ENCODE measurements at regions not wholly inside any gene's neighbourhood (a gene's known extent, or its start where the extent isn't known, plus 50 kb on each side); places are given as distances from the start of the nearest gene placed in this dataset.

DNA sequence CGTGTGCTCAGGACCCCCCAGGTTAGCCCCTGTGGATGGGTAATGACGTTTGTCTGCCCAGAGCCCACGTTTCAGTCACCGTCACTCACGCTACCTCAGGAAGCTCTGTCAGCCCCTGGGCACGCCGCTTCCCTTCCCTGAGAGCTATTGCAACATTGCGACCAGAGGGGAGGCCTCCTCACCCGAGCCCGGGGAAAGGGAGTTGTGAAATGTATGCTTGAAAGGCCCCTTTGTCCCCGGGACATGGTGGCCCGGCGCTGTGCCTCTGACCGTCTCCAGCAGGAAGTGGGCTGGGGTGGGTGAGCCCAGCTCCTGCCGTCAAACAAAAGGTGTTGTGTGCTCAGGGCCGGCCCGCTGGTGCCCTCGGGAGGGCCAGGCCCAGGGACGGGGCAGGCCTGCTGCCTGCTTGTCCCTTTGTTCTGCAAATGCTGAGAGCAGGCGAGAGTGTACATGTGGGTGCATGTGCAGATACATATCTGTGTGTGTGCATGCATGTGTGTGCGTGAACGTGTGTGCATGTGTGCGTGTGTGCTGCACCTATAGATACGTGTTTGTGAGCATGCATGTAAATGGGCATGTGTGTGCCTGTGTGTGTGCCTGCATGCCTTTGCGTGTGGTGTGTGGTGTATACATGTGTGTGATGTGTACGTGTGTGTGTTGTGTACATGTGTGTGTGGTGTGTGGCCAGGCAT, 1125.0 kb downstream of the BRD1 start:
- no peak for FAIRE-seq
- no peak for TF ChIP-seq POLR2AphosphoS5 (IDR thresholded peaks at IDR 0.05; ENCODE audit: low read depth, low read length)
- no peak for TF ChIP-seq PAX5 (IDR thresholded peaks at IDR 0.05; ENCODE audit: insufficient read depth, low read length, severe bottlenecking)
- no peak for TF ChIP-seq TAF1 (IDR thresholded peaks at IDR 0.05; ENCODE audit: low read depth, low read length)
- no peak for TF ChIP-seq POU2F2 (IDR thresholded peaks at IDR 0.05; ENCODE audit: low read depth, low read length)
- DNase-seq (ENCODE audit: insufficient read length, low spot score) = no peak

DNA sequence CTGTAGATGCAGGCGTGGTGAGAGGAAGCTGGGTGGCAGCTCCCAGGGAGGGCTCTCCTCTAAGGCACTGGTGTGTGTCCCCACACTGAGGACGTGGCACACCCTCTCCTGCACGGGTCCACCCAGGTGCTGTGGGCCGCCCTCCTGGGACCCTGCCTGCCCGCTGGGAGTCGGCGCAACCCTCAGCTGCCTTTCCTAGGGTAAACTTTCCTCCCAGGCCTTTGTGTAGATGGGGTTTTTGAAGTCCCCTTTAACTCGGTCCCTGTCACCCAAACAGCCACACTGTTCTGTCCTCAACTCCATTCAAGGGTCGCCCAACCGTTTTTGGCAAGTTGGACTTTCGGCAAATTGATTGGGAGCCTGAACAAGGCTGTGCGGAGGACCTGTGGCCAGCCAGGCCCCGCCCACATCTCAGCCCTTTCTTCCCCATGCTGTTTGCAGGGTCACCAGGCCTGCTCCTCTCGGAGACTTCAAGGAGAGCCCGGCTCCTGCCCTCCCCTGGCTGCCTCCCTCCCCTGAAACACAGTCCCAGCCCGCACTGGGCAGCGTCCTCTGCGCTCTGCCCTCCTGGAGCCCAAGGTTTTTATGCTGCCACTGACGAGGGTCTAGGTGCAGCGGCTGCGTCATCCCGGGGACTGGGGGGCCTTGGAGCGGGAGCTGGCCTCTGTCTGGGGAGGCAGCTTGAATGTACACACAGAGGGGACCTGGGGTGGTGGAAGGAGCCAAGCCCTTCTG, 1126.2 kb downstream of the BRD1 start:
- FAIRE-seq (no peak), DNase-seq (ENCODE audit: insufficient read length, low spot score) (no peak)
- TF ChIP-seq PAX5 (IDR thresholded peaks at IDR 0.05; ENCODE audit: insufficient read depth, low read length, severe bottlenecking) = no peak
- no peak for TF ChIP-seq SPI1 (IDR thresholded peaks at IDR 0.05; ENCODE audit: low read depth, low read length)
- no peak for TF ChIP-seq TAF1 (IDR thresholded peaks at IDR 0.05; ENCODE audit: low read depth, low read length)
- TF ChIP-seq POLR2AphosphoS5 (IDR thresholded peaks at IDR 0.05; ENCODE audit: low read depth, low read length) = no peak

DNA sequence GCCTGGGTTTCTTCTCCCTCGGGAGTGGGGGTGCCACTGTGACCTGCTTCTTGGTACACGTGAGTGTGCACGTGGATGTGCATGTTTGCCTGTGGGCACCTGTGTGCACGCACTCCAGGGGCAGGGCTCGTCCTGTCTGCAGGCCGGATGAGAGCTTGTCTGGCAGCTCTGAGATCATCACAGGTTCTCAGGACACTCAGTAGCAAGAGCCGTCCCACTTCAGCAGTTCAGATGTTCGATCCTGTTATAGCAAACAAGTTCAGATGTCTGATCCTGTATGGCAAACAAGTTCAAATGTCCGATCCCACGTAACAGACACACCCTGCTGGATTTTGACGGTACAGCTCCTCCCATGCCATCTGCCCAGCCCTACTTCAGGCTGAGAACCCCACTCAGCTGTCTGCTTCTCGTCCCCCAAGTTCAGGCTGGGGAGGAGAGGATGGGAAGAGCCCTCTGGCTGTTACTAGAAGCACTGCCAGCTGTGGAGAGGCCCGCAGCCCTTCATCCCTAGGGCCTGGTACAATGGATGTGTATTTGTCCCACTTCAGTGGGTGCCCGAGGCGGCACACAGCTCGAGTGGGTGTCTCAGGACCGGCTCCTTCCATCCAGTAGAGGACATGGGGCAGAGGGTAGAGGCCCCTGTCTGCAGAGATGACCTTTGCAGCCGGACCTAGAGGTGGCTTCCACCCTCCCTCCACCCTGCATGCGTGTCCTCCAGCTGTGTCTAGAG, 1126.9 kb downstream of the BRD1 start:
- TF ChIP-seq POU2F2 (IDR thresholded peaks at IDR 0.05; ENCODE audit: low read depth, low read length) = no peak
- FAIRE-seq (no peak), DNase-seq (ENCODE audit: insufficient read length, low spot score) (no peak)

DNA sequence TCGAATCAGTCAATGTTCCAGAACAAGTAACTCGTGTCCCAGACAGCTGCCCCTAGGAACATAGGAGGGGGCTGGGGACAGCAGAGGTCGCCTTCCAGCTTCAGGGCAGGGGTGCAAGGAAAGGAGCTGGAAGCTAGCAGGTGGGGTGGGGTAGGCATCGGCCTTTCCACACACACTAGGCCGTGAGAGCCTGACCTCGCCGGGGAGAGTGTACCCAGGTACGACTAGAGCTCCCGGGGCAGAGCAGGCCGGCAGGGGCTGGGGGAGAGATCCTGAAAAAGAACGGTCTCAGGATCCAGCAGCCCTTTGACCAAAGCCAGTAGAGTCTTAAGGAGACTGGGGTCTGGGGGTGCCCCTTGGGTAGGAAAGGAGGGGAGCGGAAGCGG, 1127.5 kb downstream of the BRD1 start:
- DNase-seq (ENCODE audit: insufficient read length, low spot score) (no peak), FAIRE-seq (no peak)
- TF ChIP-seq PAX5 (IDR thresholded peaks at IDR 0.05; ENCODE audit: insufficient read depth, low read length, severe bottlenecking) = no peak
- no peak for TF ChIP-seq POLR2A (IDR thresholded peaks at IDR 0.05; ENCODE audit: low read depth, low read length)
- TF ChIP-seq TAF1 (IDR thresholded peaks at IDR 0.05; ENCODE audit: low read depth, low read length) = no peak

DNA sequence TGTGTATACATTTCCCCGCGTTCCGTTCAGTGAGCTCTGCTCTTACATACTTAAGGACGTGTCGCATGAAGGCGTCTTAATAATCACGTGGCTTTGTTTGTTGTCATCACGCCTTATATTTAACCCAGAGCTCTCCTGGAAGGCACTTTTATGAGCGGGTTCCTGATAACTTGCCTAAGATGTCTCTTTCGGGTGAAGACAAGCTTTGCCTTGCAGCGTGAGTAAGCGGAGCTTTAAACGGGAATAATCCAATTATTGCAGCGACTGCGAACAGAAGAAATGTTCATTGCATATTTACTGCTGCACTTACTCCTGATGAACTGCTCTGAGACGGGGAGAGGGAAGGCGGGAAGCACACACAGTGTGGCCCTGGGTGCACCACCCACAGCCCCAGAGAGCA, 1128.2 kb downstream of the BRD1 start:
- no peak for FAIRE-seq
- DNase-seq (ENCODE audit: insufficient read length, low spot score) = no peak
- no peak for TF ChIP-seq POLR2AphosphoS5 (IDR thresholded peaks at IDR 0.05; ENCODE audit: low read depth, low read length)
- TF ChIP-seq SPI1 (IDR thresholded peaks at IDR 0.05; ENCODE audit: low read depth, low read length) = no peak
- TF ChIP-seq POLR2A (IDR thresholded peaks at IDR 0.05; ENCODE audit: low read depth, low read length) = no peak
- no peak for TF ChIP-seq PAX5 (IDR thresholded peaks at IDR 0.05; ENCODE audit: insufficient read depth, low read length, severe bottlenecking)
- no peak for TF ChIP-seq POU2F2 (IDR thresholded peaks at IDR 0.05; ENCODE audit: low read depth, low read length)
- TF ChIP-seq TAF1 (IDR thresholded peaks at IDR 0.05; ENCODE audit: low read depth, low read length) = no peak

DNA sequence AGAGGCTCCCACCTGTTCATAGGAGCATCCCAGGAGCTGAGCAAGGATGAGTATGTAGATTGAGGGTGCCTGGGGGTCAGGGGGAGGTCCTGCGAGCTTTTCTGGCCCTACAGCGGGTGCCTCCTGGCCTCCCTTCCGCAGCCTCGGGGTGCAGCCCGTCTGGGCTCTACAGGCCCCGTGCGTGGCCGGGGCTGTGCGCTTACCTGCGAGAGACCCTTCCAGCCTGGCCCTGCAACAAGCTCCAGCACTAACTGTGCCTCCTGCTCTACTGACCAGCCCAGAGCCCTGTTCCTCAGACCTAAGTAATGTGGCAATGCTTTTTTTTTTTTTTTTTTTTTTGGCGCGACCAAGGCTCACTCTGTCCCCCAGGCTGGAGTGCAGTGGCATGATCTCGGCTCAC, 1129.1 kb downstream of the BRD1 start:
- FAIRE-seq = no peak
- TF ChIP-seq PAX5 (IDR thresholded peaks at IDR 0.05; ENCODE audit: insufficient read depth, low read length, severe bottlenecking) = no peak
- no peak for TF ChIP-seq POLR2AphosphoS5 (IDR thresholded peaks at IDR 0.05; ENCODE audit: low read depth, low read length)
- no peak for TF ChIP-seq POLR2A (IDR thresholded peaks at IDR 0.05; ENCODE audit: low read depth, low read length)
- no peak for TF ChIP-seq POU2F2 (IDR thresholded peaks at IDR 0.05; ENCODE audit: low read depth, low read length)
- TF ChIP-seq TAF1 (IDR thresholded peaks at IDR 0.05; ENCODE audit: low read depth, low read length) = no peak
- DNase-seq (ENCODE audit: insufficient read length, low spot score) = no peak

DNA sequence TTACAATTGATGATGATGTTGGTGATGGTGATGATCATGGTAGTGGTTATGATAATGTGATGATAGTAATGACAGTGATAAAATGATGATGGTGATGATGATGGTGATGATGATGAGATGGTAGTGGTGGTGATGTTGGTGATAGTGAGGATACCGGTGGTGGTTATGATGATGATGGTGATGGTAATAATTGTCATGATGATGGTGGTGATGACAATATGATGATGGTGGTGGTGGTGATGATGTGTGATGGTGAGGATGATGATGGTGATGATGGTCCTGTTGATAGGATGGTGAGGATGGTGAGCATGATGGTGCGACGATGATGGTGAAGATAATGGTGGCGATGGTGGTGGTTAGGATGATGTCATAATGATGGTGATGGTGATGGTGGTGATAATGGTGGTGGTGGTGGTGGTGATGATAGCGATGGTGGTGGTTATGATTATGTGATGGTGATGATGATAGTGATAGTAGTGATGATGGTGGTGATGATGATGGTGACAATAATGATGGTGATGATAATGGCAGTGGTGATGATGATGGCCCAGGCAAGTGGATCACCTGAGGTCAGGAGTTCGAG, 1129.9 kb downstream of the BRD1 start:
- DNase-seq (ENCODE audit: insufficient read length, low spot score) = no peak
- FAIRE-seq = no peak
- TF ChIP-seq TAF1 (IDR thresholded peaks at IDR 0.05; ENCODE audit: low read depth, low read length) = no peak
- no peak for TF ChIP-seq SPI1 (IDR thresholded peaks at IDR 0.05; ENCODE audit: low read depth, low read length)
- no peak for TF ChIP-seq POU2F2 (IDR thresholded peaks at IDR 0.05; ENCODE audit: low read depth, low read length)
- no peak for TF ChIP-seq POLR2AphosphoS5 (IDR thresholded peaks at IDR 0.05; ENCODE audit: low read depth, low read length)
- no peak for TF ChIP-seq PAX5 (IDR thresholded peaks at IDR 0.05; ENCODE audit: insufficient read depth, low read length, severe bottlenecking)
- TF ChIP-seq POLR2A (IDR thresholded peaks at IDR 0.05; ENCODE audit: low read depth, low read length) = no peak

DNA sequence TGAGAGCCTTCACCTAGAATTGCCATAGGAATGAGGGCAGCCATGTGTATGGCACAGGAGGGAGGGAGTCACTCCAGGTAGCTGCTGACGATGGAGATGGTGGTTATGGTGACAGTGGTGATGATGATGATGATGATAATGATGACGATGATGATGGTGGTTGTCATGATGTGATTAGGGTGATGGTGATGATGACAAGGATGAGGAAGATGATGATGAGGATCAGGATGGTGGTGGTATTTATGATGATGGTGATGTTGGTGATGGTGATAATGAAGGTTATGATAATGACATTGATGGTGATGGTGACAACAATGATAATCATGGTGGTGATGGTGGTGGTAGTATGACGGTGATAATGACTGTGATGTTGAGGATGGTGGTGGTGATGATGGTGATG, 1130.5 kb downstream of the BRD1 start:
- TF ChIP-seq POLR2AphosphoS5 (IDR thresholded peaks at IDR 0.05; ENCODE audit: low read depth, low read length) (no peak), POLR2A (IDR thresholded peaks at IDR 0.05; ENCODE audit: low read depth, low read length) (no peak), TAF1 (IDR thresholded peaks at IDR 0.05; ENCODE audit: low read depth, low read length) (no peak), PAX5 (IDR thresholded peaks at IDR 0.05; ENCODE audit: insufficient read depth, low read length, severe bottlenecking) (no peak), SPI1 (IDR thresholded peaks at IDR 0.05; ENCODE audit: low read depth, low read length) (no peak), POU2F2 (IDR thresholded peaks at IDR 0.05; ENCODE audit: low read depth, low read length) (no peak)
- no peak for DNase-seq (ENCODE audit: insufficient read length, low spot score)
- no peak for FAIRE-seq

DNA sequence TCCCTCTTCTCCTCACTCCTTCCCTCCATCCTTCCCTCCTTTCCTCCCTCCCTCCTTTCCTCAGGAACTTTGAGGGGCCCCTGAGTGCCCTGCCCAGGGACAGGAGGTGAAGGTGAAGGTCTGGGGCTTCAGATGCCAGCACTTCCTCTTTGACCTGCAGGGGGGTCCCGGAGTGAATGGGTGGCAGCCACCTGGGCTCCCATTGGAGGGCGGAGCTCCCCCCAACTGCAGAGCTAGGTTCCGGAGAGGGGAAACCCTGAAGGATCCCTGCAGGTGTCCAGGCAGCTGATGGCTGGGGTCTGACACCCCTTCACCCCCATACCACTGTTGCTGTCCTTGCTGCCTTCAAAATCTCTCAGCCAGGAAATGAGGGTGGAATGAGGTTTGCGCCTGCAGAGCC, 1131.3 kb downstream of the BRD1 start:
- DNase-seq (ENCODE audit: insufficient read length, low spot score) = no peak
- FAIRE-seq = no peak
- TF ChIP-seq PAX5 (IDR thresholded peaks at IDR 0.05; ENCODE audit: insufficient read depth, low read length, severe bottlenecking) (no peak), POU2F2 (IDR thresholded peaks at IDR 0.05; ENCODE audit: low read depth, low read length) (no peak), POLR2A (IDR thresholded peaks at IDR 0.05; ENCODE audit: low read depth, low read length) (no peak), SPI1 (IDR thresholded peaks at IDR 0.05; ENCODE audit: low read depth, low read length) (no peak), POLR2AphosphoS5 (IDR thresholded peaks at IDR 0.05; ENCODE audit: low read depth, low read length) (no peak), TAF1 (IDR thresholded peaks at IDR 0.05; ENCODE audit: low read depth, low read length) (no peak)

All from GM12891 (cell line).